GM12878 (cell line): ENCODE measurements at regions not wholly inside any gene's neighbourhood (a gene's known extent, or its start where the extent isn't known, plus 50 kb on each side); places are given as distances from the start of the nearest gene placed in this dataset.

ENCODE experiments used
- BHLHE40 ChIP-seq, 2 experiments: fragments of 450-650 bp in 1 of 2; IDR thresholded peaks; 2 replicates each; pipeline ENCODE4 v1.6.1; 2011 to 2017; ENCODE audit warnings: low read depth in 2 of 2, borderline replicate concordance in 1 of 2, improper control_type of control experiment in 1 of 2, low read length in 1 of 2, mild to moderate bottlenecking in 1 of 2
- CTCF ChIP-seq, 3 experiments: IDR thresholded peaks in 2 of 3; conservative IDR thresholded peaks in 1 of 3; 2 replicates each; pipeline ENCODE4 v1.5.1; 2011; ENCODE audit warnings: low read depth in 3 of 3, low read length in 3 of 3, mild to moderate bottlenecking in 3 of 3, control low read depth in 2 of 3, moderate library complexity in 2 of 3, inconsistent platforms in 1 of 3, mixed read lengths in 1 of 3; ENCODE audit not compliant: control insufficient read depth in 2 of 3, insufficient read depth in 1 of 3; ENCODE audit errors: extremely low read depth in 1 of 3
- EZH2 ChIP-seq: IDR thresholded peaks from 2 replicates; pipeline ENCODE4 v1.6.1; 2012; ENCODE audit warnings: low read depth, mild to moderate bottlenecking, control low read depth, inconsistent platforms, low read length, borderline replicate concordance; ENCODE audit not compliant: control insufficient read depth
- SIN3A ChIP-seq: IDR thresholded peaks from 2 replicates; pipeline ENCODE4 v1.6.1; 2012; ENCODE audit warnings: low read depth, low read length, improper control_type of control experiment
- SUZ12 ChIP-seq: fragments of 200-600 bp; sonication (generic); IDR thresholded peaks from one replicate; pipeline ENCODE4 v1.6.1; 2018; ENCODE audit warnings: antibody characterized with exemption, mild to moderate bottlenecking; ENCODE audit not compliant: unreplicated experiment
- ZNF687 ChIP-seq: fragments of 450-650 bp; IDR thresholded peaks from 2 replicates; pipeline ENCODE4 v1.6.1; 2017; ENCODE audit warnings: mild to moderate bottlenecking, moderate library complexity
- ZSCAN29 ChIP-seq: fragments of 450-650 bp; IDR thresholded peaks from 2 replicates; pipeline ENCODE4 v1.6.1; 2017; ENCODE audit warnings: mild to moderate bottlenecking, moderate library complexity
- TF ChIP-seq, protein P1 (sequence below): fragments of 450-650 bp; formaldehyde crosslinking; IDR thresholded peaks from 2 replicates; pipeline ENCODE4 v1.4.0; 2020; ENCODE audit warnings: mild to moderate bottlenecking, moderate library complexity

GRCh38 chr18:42179542-42180121 lies 224.6 kb downstream of the PIK3C3 start:
- TF ChIP-seq EZH2 (no peak), ZSCAN29 (no peak), CTCF (IDR thresholded peaks at IDR 0.05 in 2 of 3, conservative IDR thresholded peaks at IDR 0.05 in 1 of 3; ENCODE audit: control insufficient read depth in 2 of 3, extremely low read depth in 1 of 3, insufficient read depth in 1 of 3, low read depth in 3 of 3, low read length in 3 of 3) (no peak), ZNF687 (no peak), BHLHE40 (IDR thresholded peaks at IDR 0.05; ENCODE audit: borderline replicate concordance in 1 of 2, low read depth in 2 of 2, low read length in 1 of 2) (no peak), SUZ12 (no peak), SIN3A (no peak)
- TF ChIP-seq, protein P1, sequence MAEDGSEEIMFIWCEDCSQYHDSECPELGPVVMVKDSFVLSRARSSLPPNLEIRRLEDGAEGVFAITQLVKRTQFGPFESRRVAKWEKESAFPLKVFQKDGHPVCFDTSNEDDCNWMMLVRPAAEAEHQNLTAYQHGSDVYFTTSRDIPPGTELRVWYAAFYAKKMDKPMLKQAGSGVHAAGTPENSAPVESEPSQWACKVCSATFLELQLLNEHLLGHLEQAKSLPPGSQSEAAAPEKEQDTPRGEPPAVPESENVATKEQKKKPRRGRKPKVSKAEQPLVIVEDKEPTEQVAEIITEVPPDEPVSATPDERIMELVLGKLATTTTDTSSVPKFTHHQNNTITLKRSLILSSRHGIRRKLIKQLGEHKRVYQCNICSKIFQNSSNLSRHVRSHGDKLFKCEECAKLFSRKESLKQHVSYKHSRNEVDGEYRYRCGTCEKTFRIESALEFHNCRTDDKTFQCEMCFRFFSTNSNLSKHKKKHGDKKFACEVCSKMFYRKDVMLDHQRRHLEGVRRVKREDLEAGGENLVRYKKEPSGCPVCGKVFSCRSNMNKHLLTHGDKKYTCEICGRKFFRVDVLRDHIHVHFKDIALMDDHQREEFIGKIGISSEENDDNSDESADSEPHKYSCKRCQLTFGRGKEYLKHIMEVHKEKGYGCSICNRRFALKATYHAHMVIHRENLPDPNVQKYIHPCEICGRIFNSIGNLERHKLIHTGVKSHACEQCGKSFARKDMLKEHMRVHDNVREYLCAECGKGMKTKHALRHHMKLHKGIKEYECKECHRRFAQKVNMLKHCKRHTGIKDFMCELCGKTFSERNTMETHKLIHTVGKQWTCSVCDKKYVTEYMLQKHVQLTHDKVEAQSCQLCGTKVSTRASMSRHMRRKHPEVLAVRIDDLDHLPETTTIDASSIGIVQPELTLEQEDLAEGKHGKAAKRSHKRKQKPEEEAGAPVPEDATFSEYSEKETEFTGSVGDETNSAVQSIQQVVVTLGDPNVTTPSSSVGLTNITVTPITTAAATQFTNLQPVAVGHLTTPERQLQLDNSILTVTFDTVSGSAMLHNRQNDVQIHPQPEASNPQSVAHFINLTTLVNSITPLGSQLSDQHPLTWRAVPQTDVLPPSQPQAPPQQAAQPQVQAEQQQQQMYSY (CRISPR knock-in tag), result no peak
